ENCODE measurements at regions not wholly inside any gene's neighbourhood (a gene's known extent, or its start where the extent isn't known, plus 50 kb on each side); places are given as distances from the start of the nearest gene placed in this dataset.

GRCh38 chr11:97684486-97685439, 1295.0 kb downstream of the JRKL start:
- TF ChIP-seq CTCF (IDR thresholded peaks at IDR 0.05; ENCODE audit: extremely low read depth in 1 of 2, insufficient read depth in 1 of 2, low read depth in 1 of 2, low read length in 2 of 2) (no peak), MAX (IDR thresholded peaks at IDR 0.05; ENCODE audit: insufficient read depth, insufficient read length) (no peak), JUN (IDR thresholded peaks at IDR 0.05; ENCODE audit: borderline replicate concordance, insufficient read depth, insufficient read length, low read depth) (no peak), MYC (IDR thresholded peaks at IDR 0.05; ENCODE audit: low read depth, low read length) (no peak)
- H3K9me3 ChIP-seq (replicated peaks; ENCODE audit: control insufficient read depth, insufficient read depth, low read length), result no peaks in the 10 kb centered on the region
- H3K4me3 ChIP-seq (replicated peaks in 1 of 3; ENCODE audit: insufficient read depth in 1 of 3, low read depth in 1 of 3, low read length in 3 of 3), result no peak overlapping the region
- H3K27me3 ChIP-seq (ENCODE audit: control insufficient read depth in 2 of 2, insufficient read depth in 2 of 2, low read length in 2 of 2), result no peaks in the 10 kb centered on the region
- FAIRE-seq (no peak), DNase-seq (ENCODE audit: low read depth, low spot score) (no peak)
- H3K9ac ChIP-seq (replicated peaks; ENCODE audit: extremely low read depth, insufficient read depth, low read length), result no peak overlapping the region
- POLR2A ChIA-PET, result no interaction called here
- dilution Hi-C loops (cut with MboI; ENCODE audit: extremely low pct_ligation_motif_present, low sequenced_read_pairs), result no loop called here
- H3K79me2 ChIP-seq (ENCODE audit: control insufficient read depth, insufficient read depth, low read length), result no peaks in the 10 kb centered on the region
- H3K4me1 ChIP-seq (ENCODE audit: control insufficient read depth, extremely low read depth, insufficient read depth, low read length), result no peaks in the 10 kb centered on the region
- BruUV-seq (replicated peaks), result no TSS peak
- no peaks in the 10 kb centered on the region for H3K9me1 ChIP-seq (replicated peaks; ENCODE audit: control insufficient read depth, extremely low read depth, insufficient read depth, low read length)
- no peaks in the 10 kb centered on the region for H4K20me1 ChIP-seq (replicated peaks; ENCODE audit: control insufficient read depth, extremely low read depth, insufficient read depth, low read length)
- CTCF ChIA-PET, result no interaction called here
- H3K36me3 ChIP-seq (ENCODE audit: control insufficient read depth in 2 of 2, extremely low read depth in 1 of 2, insufficient read depth in 2 of 2, low read length in 2 of 2), result no peaks in the 10 kb centered on the region
- H3K27ac ChIP-seq (ENCODE audit: insufficient read depth, low read depth, low read length), result no peak overlapping the region
- H3K4me2 ChIP-seq (ENCODE audit: insufficient read depth, low read length), result no peak overlapping the region
- intact Hi-C loops (cut with micrococcal nuclease), result no loop called here
- no peak overlapping the region for H2AFZ ChIP-seq (ENCODE audit: low read depth, low read length)

- no peak for DNase-seq (ENCODE audit: low read depth, low spot score)
- CTCF ChIA-PET, result no interaction called here
- Histone ChIP-seq H3K27ac (ENCODE audit: insufficient read depth, low read depth, low read length) (no peak overlapping the region), H3K27me3 (ENCODE audit: control insufficient read depth in 2 of 2, insufficient read depth in 2 of 2, low read length in 2 of 2) (no peaks in the 10 kb centered on the region), H3K4me3 (replicated peaks in 1 of 3; ENCODE audit: insufficient read depth in 1 of 3, low read depth in 1 of 3, low read length in 3 of 3) (no peak overlapping the region), H3K9me3 (replicated peaks; ENCODE audit: control insufficient read depth, insufficient read depth, low read length) (no peaks in the 10 kb centered on the region), H3K79me2 (ENCODE audit: control insufficient read depth, insufficient read depth, low read length) (no peaks in the 10 kb centered on the region), H3K4me1 (ENCODE audit: control insufficient read depth, extremely low read depth, insufficient read depth, low read length) (no peaks in the 10 kb centered on the region), H3K4me2 (ENCODE audit: insufficient read depth, low read length) (no peak overlapping the region), H3K9ac (replicated peaks; ENCODE audit: extremely low read depth, insufficient read depth, low read length) (no peak overlapping the region), H4K20me1 (replicated peaks; ENCODE audit: control insufficient read depth, extremely low read depth, insufficient read depth, low read length) (no peaks in the 10 kb centered on the region), H3K36me3 (ENCODE audit: control insufficient read depth in 2 of 2, extremely low read depth in 1 of 2, insufficient read depth in 2 of 2, low read length in 2 of 2) (no peaks in the 10 kb centered on the region), H2AFZ (ENCODE audit: low read depth, low read length) (no peak overlapping the region), H3K9me1 (replicated peaks; ENCODE audit: control insufficient read depth, extremely low read depth, insufficient read depth, low read length) (no peaks in the 10 kb centered on the region)
- no peak for TF ChIP-seq POLR2AphosphoS5 (IDR thresholded peaks at IDR 0.05; ENCODE audit: insufficient read depth, low read depth, low read length)
- TF ChIP-seq CTCF (IDR thresholded peaks at IDR 0.05; ENCODE audit: extremely low read depth in 1 of 2, insufficient read depth in 1 of 2, low read depth in 1 of 2, low read length in 2 of 2), result no peak
- TF ChIP-seq GATA2 (IDR thresholded peaks at IDR 0.05; ENCODE audit: insufficient read depth, insufficient read length, low read depth, low read length), result no peak
- TF ChIP-seq POLR2A (IDR thresholded peaks at IDR 0.05; ENCODE audit: low read depth, low read length), result no peak
- TF ChIP-seq FOS (IDR thresholded peaks at IDR 0.05; ENCODE audit: borderline replicate concordance, insufficient read depth, low read length), result no peak
- no peak for TF ChIP-seq EZH2 (IDR thresholded peaks at IDR 0.05; ENCODE audit: borderline replicate concordance, low read depth, low read length, severe bottlenecking)
- TF ChIP-seq JUN (IDR thresholded peaks at IDR 0.05; ENCODE audit: borderline replicate concordance, insufficient read depth, insufficient read length, low read depth), result no peak
- no peak for TF ChIP-seq MAX (IDR thresholded peaks at IDR 0.05; ENCODE audit: insufficient read depth, insufficient read length)
- TF ChIP-seq MYC (IDR thresholded peaks at IDR 0.05; ENCODE audit: low read depth, low read length), result no peak
- FAIRE-seq, result no peak
- intact Hi-C loops (cut with micrococcal nuclease), result no loop called here
- POLR2A ChIA-PET, result no interaction called here
- dilution Hi-C loops (cut with MboI; ENCODE audit: extremely low pct_ligation_motif_present, low sequenced_read_pairs), result no loop called here
- no TSS peak for BruUV-seq (replicated peaks)
These were observed 1295.9 kb downstream of the JRKL start for GRCh38 chr11:97685695-97686094.

All from endothelial cell of umbilical vein (primary cell).